ENCODE measurements at regions not wholly inside any gene's neighbourhood (a gene's known extent, or its start where the extent isn't known, plus 50 kb on each side); places are given as distances from the start of the nearest gene placed in this dataset.

GRCh38 chr2:223510713-223511112 is 91.4 kb downstream of the SCG2 start:
- TF ChIP-seq, protein P1, sequence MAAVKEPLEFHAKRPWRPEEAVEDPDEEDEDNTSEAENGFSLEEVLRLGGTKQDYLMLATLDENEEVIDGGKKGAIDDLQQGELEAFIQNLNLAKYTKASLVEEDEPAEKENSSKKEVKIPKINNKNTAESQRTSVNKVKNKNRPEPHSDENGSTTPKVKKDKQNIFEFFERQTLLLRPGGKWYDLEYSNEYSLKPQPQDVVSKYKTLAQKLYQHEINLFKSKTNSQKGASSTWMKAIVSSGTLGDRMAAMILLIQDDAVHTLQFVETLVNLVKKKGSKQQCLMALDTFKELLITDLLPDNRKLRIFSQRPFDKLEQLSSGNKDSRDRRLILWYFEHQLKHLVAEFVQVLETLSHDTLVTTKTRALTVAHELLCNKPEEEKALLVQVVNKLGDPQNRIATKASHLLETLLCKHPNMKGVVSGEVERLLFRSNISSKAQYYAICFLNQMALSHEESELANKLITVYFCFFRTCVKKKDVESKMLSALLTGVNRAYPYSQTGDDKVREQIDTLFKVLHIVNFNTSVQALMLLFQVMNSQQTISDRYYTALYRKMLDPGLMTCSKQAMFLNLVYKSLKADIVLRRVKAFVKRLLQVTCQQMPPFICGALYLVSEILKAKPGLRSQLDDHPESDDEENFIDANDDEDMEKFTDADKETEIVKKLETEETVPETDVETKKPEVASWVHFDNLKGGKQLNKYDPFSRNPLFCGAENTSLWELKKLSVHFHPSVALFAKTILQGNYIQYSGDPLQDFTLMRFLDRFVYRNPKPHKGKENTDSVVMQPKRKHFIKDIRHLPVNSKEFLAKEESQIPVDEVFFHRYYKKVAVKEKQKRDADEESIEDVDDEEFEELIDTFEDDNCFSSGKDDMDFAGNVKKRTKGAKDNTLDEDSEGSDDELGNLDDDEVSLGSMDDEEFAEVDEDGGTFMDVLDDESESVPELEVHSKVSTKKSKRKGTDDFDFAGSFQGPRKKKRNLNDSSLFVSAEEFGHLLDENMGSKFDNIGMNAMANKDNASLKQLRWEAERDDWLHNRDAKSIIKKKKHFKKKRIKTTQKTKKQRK (IDR thresholded peaks at IDR 0.05; ENCODE audit: low read depth, low read length): no peak
- no peak for TF ChIP-seq NRF1 (conservative IDR thresholded peaks at IDR 0.05; ENCODE audit: low read depth, low read length)
- no peak for TF ChIP-seq RBBP5 (conservative IDR thresholded peaks at IDR 0.05)
- TF ChIP-seq POLR2A (IDR thresholded peaks at IDR 0.05; ENCODE audit: low read depth, low read length): no peak

Data from GM12878 (cell line).